ENCODE measurements at regions not wholly inside any gene's neighbourhood (a gene's known extent, or its start where the extent isn't known, plus 50 kb on each side); places are given as distances from the start of the nearest gene placed in this dataset.

GRCh38 chr12:111196532-111196931 lies 172.4 kb downstream of the PHETA1 start (continued):
- no peak for TF ChIP-seq REST (IDR thresholded peaks at IDR 0.05)

GRCh38 chr12:111195316-111195715 lies 173.6 kb downstream of the PHETA1 start:
- peaks cover 0 to 14% (median 4%) of the 10 kb centered on the region in 4 donors for H3K36me3 ChIP-seq (ENCODE audit: control insufficient read depth in 4 of 4, insufficient read depth in 3 of 4, low read depth in 1 of 4, low read length in 3 of 4)
- 88% methylated on average over 8 of the region's 8 CpGs for WGBS
- DNase-seq (ENCODE audit: low spot score): no peak

More at GRCh38 chr12:111195316-111195715, 173.6 kb downstream of the PHETA1 start:
- H3K4me1 ChIP-seq (ENCODE audit: control insufficient read depth in 4 of 4, insufficient read depth in 4 of 4, low read length in 3 of 4): no peaks in the 10 kb centered on the region
- no peak overlapping the region for H3K9ac ChIP-seq (ENCODE audit: low read depth in 1 of 2, low read length in 2 of 2)
- no peak overlapping the region for H3K27ac ChIP-seq (ENCODE audit: low read depth in 1 of 2, low read length in 2 of 2)
- no peaks in the 10 kb centered on the region for H3K27me3 ChIP-seq (ENCODE audit: control insufficient read depth in 4 of 4, insufficient read depth in 4 of 4, low read length in 3 of 4)
- no peak for TF ChIP-seq ATF3 (IDR thresholded peaks at IDR 0.05)
- no peak for TF ChIP-seq EGR1 (IDR thresholded peaks at IDR 0.05; ENCODE audit: low read depth in 2 of 2)
- TF ChIP-seq JUND (IDR thresholded peaks at IDR 0.05): no peak
- TF ChIP-seq NR2F2 (IDR thresholded peaks at IDR 0.05): no peak
- TF ChIP-seq ZBTB33 (IDR thresholded peaks at IDR 0.05): no peak
- TF ChIP-seq HNF4A (conservative IDR thresholded peaks at IDR 0.05): no peak
- no peak for TF ChIP-seq RAD21 (IDR thresholded peaks at IDR 0.05)
- no peak for TF ChIP-seq MAX (IDR thresholded peaks at IDR 0.05)
- no peak for TF ChIP-seq FOXA2 (IDR thresholded peaks at IDR 0.05)
- TF ChIP-seq CTCF (IDR thresholded peaks at IDR 0.05; ENCODE audit: low read depth, low read length, missing input control): no peak
- no peak for TF ChIP-seq SP1 (IDR thresholded peaks at IDR 0.05)
- no peak for TF ChIP-seq YY1 (IDR thresholded peaks at IDR 0.05)
- no peak for TF ChIP-seq RXRA (IDR thresholded peaks at IDR 0.05)
- no peak for TF ChIP-seq HNF4G (IDR thresholded peaks at IDR 0.05)
- TF ChIP-seq GABPA (IDR thresholded peaks at IDR 0.05 in 1 of 2, conservative IDR thresholded peaks at IDR 0.05 in 1 of 2): no peak
- no peaks in the 10 kb centered on the region for H3K9me3 ChIP-seq (ENCODE audit: control insufficient read depth in 4 of 4, low read length in 3 of 4)
- H3K4me3 ChIP-seq (ENCODE audit: low read depth in 1 of 3, low read length in 3 of 3): no peak overlapping the region
